HG02852 (cell line): ENCODE measurements at regions not wholly inside any gene's neighbourhood (a gene's known extent, or its start where the extent isn't known, plus 50 kb on each side); places are given as distances from the start of the nearest gene placed in this dataset.

Source experiments
- ATAC-seq: cut with Tn5 transposase; IDR thresholded peaks from one replicate; pipeline ENCODE4 v1.9.1; 2021; ENCODE audit warnings: mild to moderate bottlenecking, moderate library complexity; ENCODE audit not compliant: unreplicated experiment

GRCh38 chr3:25130724-25131520 lies 297.1 kb upstream of the RARB start:
- ATAC-seq = no peak

- no peak for ATAC-seq
Measured at GRCh38 chr3:25133588-25133987, 294.5 kb upstream of the RARB start.

- ATAC-seq = no peak
Measured at GRCh38 chr3:25137606-25138005, 290.5 kb upstream of the RARB start.

GRCh38 chr3:25139267-25139666 lies 288.8 kb upstream of the RARB start:
- ATAC-seq = no peak

GRCh38 chr3:25142609-25143355 lies 285.3 kb upstream of the RARB start:
- ATAC-seq = no peak

GRCh38 chr3:25143356-25144025 lies 284.6 kb upstream of the RARB start:
- ATAC-seq = no peak

- no peak for ATAC-seq
Measured at GRCh38 chr3:25144430-25144829, 283.6 kb upstream of the RARB start.

- no peak for ATAC-seq
Measured at GRCh38 chr3:25145176-25145575, 282.9 kb upstream of the RARB start.

- no peak for ATAC-seq
Measured at GRCh38 chr3:25150199-25150598, 277.9 kb upstream of the RARB start.

- ATAC-seq = no peak
Measured at GRCh38 chr3:25151281-25151902, 276.7 kb upstream of the RARB start.

- no peak for ATAC-seq
Measured at GRCh38 chr3:25151903-25152295, 276.2 kb upstream of the RARB start.

- no peak for ATAC-seq
Measured at GRCh38 chr3:25153136-25153535, 274.9 kb upstream of the RARB start.

- ATAC-seq = no peak
Measured at GRCh38 chr3:25153561-25153960, 274.5 kb upstream of the RARB start.

GRCh38 chr3:25155652-25156471 lies 272.2 kb upstream of the RARB start:
- ATAC-seq = no peak

- ATAC-seq = no peak
Measured at GRCh38 chr3:25156626-25157025, 271.4 kb upstream of the RARB start.

GRCh38 chr3:25165306-25165705 lies 262.8 kb upstream of the RARB start:
- no peak for ATAC-seq

GRCh38 chr3:25166016-25166415 lies 262.0 kb upstream of the RARB start:
- ATAC-seq = no peak

GRCh38 chr3:25169151-25169550 lies 258.9 kb upstream of the RARB start:
- no peak for ATAC-seq

GRCh38 chr3:25170021-25170420 lies 258.0 kb upstream of the RARB start:
- no peak for ATAC-seq

- ATAC-seq = no peak
Measured at GRCh38 chr3:25171118-25171807, 256.8 kb upstream of the RARB start.
